IMR-90 (cell line): ENCODE measurements at regions not wholly inside any gene's neighbourhood (a gene's known extent, or its start where the extent isn't known, plus 50 kb on each side); places are given as distances from the start of the nearest gene placed in this dataset.

Source experiments
- ATAC-seq: fragments of 200-7000 bp; cut with Tn5 transposase; 2 replicates; pipeline ENCODE4 v1.9.1; 2020; ENCODE audit warnings: low read depth, mild to moderate bottlenecking, moderate library complexity
- BruUV-seq: library from RNA; stranded (reverse); fragments of 400-500 nt; replicated peaks from 2 replicates; lab custom pipeline; 2021; lab: Mats Ljungman, UMichigan
- CTCF ChIA-PET: fragments of 300-600 bp; formaldehyde crosslinking; extraction: SDS; loops from one replicate; lab custom pipeline; 2021; ENCODE audit warnings: antibody characterized with exemption; lab: Yijun Ruan, JAX
- POLR2A ChIA-PET: fragments of 300-600 bp; sonication (Branson Sonifier 250); formaldehyde crosslinking; loops from one replicate; lab custom pipeline; 2022; ENCODE audit warnings: antibody characterized with exemption; ENCODE audit not compliant: unreplicated experiment; lab: Charles Lee
- DNase-seq: peaks from one replicate; pipeline ENCODE4 v3.0.0; 2013
- H2AFZ ChIP-seq: replicated peaks from 2 replicates; pipeline ENCODE3; 2013; ENCODE audit warnings: low read length, mild to moderate bottlenecking; ENCODE audit not compliant: poor library complexity
- H2AK5ac ChIP-seq: 2 replicates; pipeline ENCODE4 v1.6.1; 2013; ENCODE audit warnings: low read depth, low read length, inconsistent platforms
- H2AK9ac ChIP-seq: replicated peaks from 2 replicates; pipeline ENCODE3; 2013; ENCODE audit warnings: mild to moderate bottlenecking, low read depth, low read length, moderate library complexity; ENCODE audit not compliant: poor library complexity
- H2BK120ac ChIP-seq: 2 replicates; pipeline ENCODE4 v1.6.1; 2013; ENCODE audit warnings: low read depth, low read length, inconsistent platforms
- H2BK15ac ChIP-seq: 3 replicates; pipeline ENCODE4 v1.6.1; 2013; ENCODE audit warnings: low read depth, low read length, inconsistent platforms
- H2BK20ac ChIP-seq: 2 replicates; pipeline ENCODE4 v1.6.1; 2013; ENCODE audit warnings: low read depth, mild to moderate bottlenecking, inconsistent platforms, low read length, moderate library complexity
- H2BK5ac ChIP-seq: 2 replicates; pipeline ENCODE4 v1.6.1; 2013; ENCODE audit warnings: mild to moderate bottlenecking, low read depth, low read length, inconsistent platforms; ENCODE audit not compliant: poor library complexity, severe bottlenecking
- H3K14ac ChIP-seq: replicated peaks from 2 replicates; pipeline ENCODE4 v1.6.1; 2013; ENCODE audit warnings: low read depth, low read length, inconsistent platforms
- H3K18ac ChIP-seq: 2 replicates; pipeline ENCODE4 v1.6.1; 2013; ENCODE audit warnings: low read depth, low read length, control low read depth
- H3K23ac ChIP-seq: 2 replicates; pipeline ENCODE4 v1.6.1; 2013; ENCODE audit warnings: low read depth, low read length, inconsistent platforms
- H3K27ac ChIP-seq: 2 replicates; pipeline ENCODE4 v1.5.1; 2013; ENCODE audit warnings: mild to moderate bottlenecking, control low read depth, low read length; ENCODE audit not compliant: insufficient read depth
- H3K27me3 ChIP-seq: 2 replicates; pipeline ENCODE4 v1.6.1; 2013; ENCODE audit warnings: low read length; ENCODE audit not compliant: control insufficient read depth, insufficient read depth
- H3K36me3 ChIP-seq: 2 replicates; pipeline ENCODE4 v1.6.1; 2013; ENCODE audit warnings: low read length, mixed read lengths; ENCODE audit not compliant: control insufficient read depth, insufficient read depth
- H3K4ac ChIP-seq: 2 replicates; pipeline ENCODE4 v1.6.1; 2013; ENCODE audit warnings: low read depth, low read length, inconsistent platforms
- H3K4me1 ChIP-seq: 2 replicates; pipeline ENCODE4 v1.6.1; 2013; ENCODE audit warnings: low read length, mixed read lengths; ENCODE audit not compliant: control insufficient read depth, insufficient read depth
- H3K4me2 ChIP-seq: 2 replicates; pipeline ENCODE4 v1.6.1; 2013; ENCODE audit warnings: low read depth, mild to moderate bottlenecking, control low read depth, low read length, moderate library complexity
- H3K4me3 ChIP-seq: 2 replicates; pipeline ENCODE4 v1.5.1; 2013; ENCODE audit warnings: low read depth, mild to moderate bottlenecking, control low read depth, low read length, moderate library complexity; ENCODE audit not compliant: insufficient read depth
- H3K56ac ChIP-seq: 2 replicates; pipeline ENCODE4 v1.6.1; 2013; ENCODE audit warnings: low read length, inconsistent platforms; ENCODE audit not compliant: insufficient read depth; ENCODE audit errors: extremely low read depth
- H3K79me1 ChIP-seq, 2 experiments: 2 replicates each; pipeline ENCODE4 v1.6.1; 2013; ENCODE audit warnings: low read length in 2 of 2, inconsistent platforms in 1 of 2, low read depth in 1 of 2
- H3K9ac ChIP-seq: 2 replicates; pipeline ENCODE4 v1.6.1; 2013; ENCODE audit warnings: low read depth, low read length, control low read depth
- H3K9me1 ChIP-seq: 2 replicates; pipeline ENCODE4 v1.6.1; 2013; ENCODE audit warnings: low read length, inconsistent platforms; ENCODE audit not compliant: insufficient read depth
- H3K9me3 ChIP-seq: 2 replicates; pipeline ENCODE4 v1.6.1; 2013; ENCODE audit warnings: low read length; ENCODE audit not compliant: control insufficient read depth, insufficient read depth
- H4K20me1 ChIP-seq: 2 replicates; pipeline ENCODE4 v1.6.1; 2013; ENCODE audit warnings: low read length, inconsistent platforms; ENCODE audit not compliant: insufficient read depth
- H4K5ac ChIP-seq: 2 replicates; pipeline ENCODE4 v1.6.1; 2013; ENCODE audit warnings: mild to moderate bottlenecking, low read depth, low read length, control low read depth
- H4K8ac ChIP-seq, 2 experiments: 2 replicates each; pipeline ENCODE4 v1.6.1; 2013; ENCODE audit warnings: low read depth in 2 of 2, low read length in 2 of 2, control low read depth in 1 of 2, inconsistent platforms in 1 of 2
- H4K91ac ChIP-seq: 2 replicates; pipeline ENCODE4 v1.6.1; 2013; ENCODE audit warnings: low read depth, low read length, inconsistent platforms; ENCODE audit not compliant: insufficient read depth
- BHLHE40 ChIP-seq: fragments of 150-350 bp; IDR thresholded peaks from 2 replicates; pipeline ENCODE4 v1.6.1; 2016; ENCODE audit warnings: mild to moderate bottlenecking, low read depth, low read length
- CEBPB ChIP-seq: IDR thresholded peaks from 2 replicates; pipeline ENCODE4 v1.6.1; 2012; ENCODE audit warnings: low read depth, low read length, improper control_type of control experiment
- ELK1 ChIP-seq: fragments of 150-350 bp; IDR thresholded peaks from 2 replicates; pipeline ENCODE4 v1.6.1; 2016; ENCODE audit warnings: low read depth, mild to moderate bottlenecking, low read length, moderate library complexity, borderline replicate concordance
- FOS ChIP-seq: fragments of 150-350 bp; IDR thresholded peaks from 2 replicates; pipeline ENCODE4 v1.6.1; 2016; ENCODE audit warnings: low read depth, low read length
- MAFK ChIP-seq: IDR thresholded peaks from 2 replicates; pipeline ENCODE4 v1.6.1; 2012; ENCODE audit warnings: low read depth, low read length, improper control_type of control experiment
- MAZ ChIP-seq: IDR thresholded peaks from 2 replicates; pipeline ENCODE4 v1.6.1; 2012; ENCODE audit warnings: low read depth, mild to moderate bottlenecking, low read length, improper control_type of control experiment, moderate library complexity, borderline replicate concordance
- MXI1 ChIP-seq: IDR thresholded peaks from 2 replicates; pipeline ENCODE4 v1.6.1; 2012; ENCODE audit warnings: low read depth, mild to moderate bottlenecking, low read length, moderate library complexity, borderline replicate concordance
- NFE2L2 ChIP-seq: fragments of 150-350 bp; IDR thresholded peaks from 2 replicates; pipeline ENCODE4 v1.6.1; 2016; ENCODE audit warnings: low read depth, mild to moderate bottlenecking, low read length
- POLR2A ChIP-seq: IDR thresholded peaks from 2 replicates; pipeline ENCODE4 v1.6.1; 2012; ENCODE audit warnings: mild to moderate bottlenecking, low read depth, low read length
- RFX5 ChIP-seq: IDR thresholded peaks from 2 replicates; pipeline ENCODE4 v1.8.0; 2012; ENCODE audit warnings: low read depth, mild to moderate bottlenecking, low read length, moderate library complexity
- SMC3 ChIP-seq: fragments of 150-350 bp; IDR thresholded peaks from 2 replicates; pipeline ENCODE4 v1.6.1; 2016; ENCODE audit warnings: low read depth, mild to moderate bottlenecking, antibody characterized with exemption, low read length, moderate library complexity
- WGBS, 2 experiments: methylation state at CpG; one replicate each; pipeline versions ENCODE4 v1.1.5 to v1.1.7; 2013; ENCODE audit warnings: missing lambda C conversion rate in 2 of 2; ENCODE audit not compliant: insufficient read length in 1 of 2; ENCODE audit errors: extremely low coverage in 2 of 2; 5-methylcytosine and 5-hydroxymethylcytosine counted together
- dilution Hi-C: fragments of 300-500 bp; cut with HindIII; formaldehyde crosslinking; loops from one replicate; pipeline ENCODE4 v1.14.3; 2018; ENCODE audit warnings: low sequenced_read_pairs; ENCODE audit not compliant: unreplicated experiment
- in situ Hi-C: fragments of 300-500 bp; cut with MboI; formaldehyde crosslinking; loops from 3 replicates; pipeline ENCODE4 v1.14.3; 2019; ENCODE audit warnings: low sequenced_read_pairs, inconsistent platforms, mixed read lengths
- intact Hi-C: fragments of 100-400 bp; cut with micrococcal nuclease; formaldehyde crosslinking; loops from 2 replicates; pipeline ENCODE4 v1.10.0; 2022

DNA sequence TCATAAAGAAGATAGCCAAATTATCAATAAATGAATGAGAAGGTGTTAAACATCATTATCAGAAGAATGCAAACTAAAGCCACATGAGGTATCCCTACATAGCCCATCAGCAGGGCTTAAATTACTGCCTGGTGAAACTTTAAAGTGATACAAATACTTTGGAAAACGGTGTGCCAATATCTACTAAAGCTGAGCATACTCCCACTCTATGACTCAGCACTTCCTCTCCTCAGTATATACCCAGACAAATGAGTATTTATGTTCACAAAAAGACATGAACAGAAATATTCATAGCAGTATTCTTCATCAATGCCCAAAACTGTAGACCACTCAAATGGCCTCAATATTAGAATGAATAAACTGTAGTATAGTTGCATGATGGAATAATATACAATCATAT is 284.6 kb upstream of the ZC3H12C start:
- no TSS peak for BruUV-seq
- 0 out of 4 replicates have a peak overlapping the region, but pooled peaks of 1 of the 2 experiments have one; percentile 25 for H4K8ac ChIP-seq
- H2AK5ac ChIP-seq: no peak overlapping the region
- H3K14ac ChIP-seq: no peak overlapping the region
- ChIA-PET POLR2A (no interaction called here), CTCF (no interaction called here)
- dilution Hi-C loops: no loop called here
- no peak overlapping the region for H2BK5ac ChIP-seq
- no peak overlapping the region for H3K4ac ChIP-seq
- no peaks in the 10 kb centered on the region for H3K4me1 ChIP-seq
- no peak overlapping the region for H3K18ac ChIP-seq
- H4K5ac ChIP-seq: no peak overlapping the region
- H2AFZ ChIP-seq: no peak overlapping the region
- no peaks in the 10 kb centered on the region for H3K9me1 ChIP-seq
- ATAC-seq: peak; percentile 60; the same call in 1 of the 2 replicates
- no peak overlapping the region for H3K56ac ChIP-seq
- no peak overlapping the region for H3K23ac ChIP-seq
- no peaks in the 10 kb centered on the region for H4K20me1 ChIP-seq
- H2AK9ac ChIP-seq: no peak overlapping the region
- no peaks in the 10 kb centered on the region for H3K36me3 ChIP-seq
- no peaks in the 10 kb centered on the region for H3K79me1 ChIP-seq
- H3K27ac ChIP-seq: no peak overlapping the region
- H2BK120ac ChIP-seq: no peak overlapping the region
- in situ Hi-C loops: no loop called here
- H3K9me3 ChIP-seq: no peaks in the 10 kb centered on the region
- intact Hi-C loops: no loop called here
- no peak overlapping the region for H2BK20ac ChIP-seq
- H4K91ac ChIP-seq: no peak overlapping the region
- H2BK15ac ChIP-seq: no peak overlapping the region
- H3K4me2 ChIP-seq: no peak overlapping the region
- no peak overlapping the region for H3K9ac ChIP-seq
- no peaks in the 10 kb centered on the region for H3K27me3 ChIP-seq
- TF ChIP-seq ELK1 (no peak), NFE2L2 (peak; percentile 96), FOS (0 out of 2 replicates have a peak, but pooled peaks have one; percentile 5), CEBPB (no peak), MAZ (no peak), SMC3 (no peak), BHLHE40 (no peak), POLR2A (no peak), RFX5 (no peak), MXI1 (no peak), MAFK (peak; percentile 57)
- peak; percentile 51 for DNase-seq
- H3K4me3 ChIP-seq: no peak overlapping the region
- no CpG with 5 or more reads among the region's 1 CpG for WGBS, 2 experiments
